ENCODE measurements at regions not wholly inside any gene's neighbourhood (a gene's known extent, or its start where the extent isn't known, plus 50 kb on each side); places are given as distances from the start of the nearest gene placed in this dataset.

GRCh38 chr6:95185874-95186273 lies 391.5 kb upstream of the MANEA start:
- TF ChIP-seq CTCF (IDR thresholded peaks at IDR 0.05) = no peak
- no peak for TF ChIP-seq POLR2A (IDR thresholded peaks at IDR 0.05)
